WTC11 (cell line): ENCODE measurements at regions not wholly inside any gene's neighbourhood (a gene's known extent, or its start where the extent isn't known, plus 50 kb on each side); places are given as distances from the start of the nearest gene placed in this dataset.

Source experiments
- CTCF ChIP-seq: fragments of 200-600 bp; IDR thresholded peaks from 2 replicates; pipeline ENCODE4 v1.8.0; 2022; ENCODE audit warnings: antibody characterized with exemption
- ELF4 ChIP-seq: sonication (generic); formaldehyde crosslinking; IDR thresholded peaks from 2 replicates; pipeline ENCODE4 v1.8.1; 2022; ENCODE audit warnings: low read depth, mild to moderate bottlenecking, moderate library complexity, missing genetic modification reagents
- ESRRA ChIP-seq: sonication (generic); formaldehyde crosslinking; IDR thresholded peaks from 2 replicates; pipeline ENCODE4 v1.8.1; 2022; ENCODE audit warnings: mild to moderate bottlenecking, missing genetic modification reagents, borderline replicate concordance
- FOXK1 ChIP-seq: sonication (generic); formaldehyde crosslinking; IDR thresholded peaks from 2 replicates; pipeline ENCODE4 v1.8.0; 2022; ENCODE audit warnings: mild to moderate bottlenecking, moderate library complexity, missing genetic modification reagents
- JAZF1 ChIP-seq: fragments of 250-450 bp; sonication (Bioruptor Pico); IDR thresholded peaks from 2 replicates; pipeline ENCODE4 v1.9.0; 2021; ENCODE audit warnings: moderate library complexity, mild to moderate bottlenecking, inconsistent platforms
- MAX ChIP-seq: sonication (generic); formaldehyde crosslinking; IDR thresholded peaks from 2 replicates; pipeline ENCODE4 v1.8.0; 2022; ENCODE audit warnings: mild to moderate bottlenecking, missing genetic modification reagents
- MXD4 ChIP-seq: fragments of 250-450 bp; sonication (Bioruptor Pico); IDR thresholded peaks from 2 replicates; pipeline ENCODE4 v1.8.0; 2021; ENCODE audit warnings: mild to moderate bottlenecking, moderate library complexity, borderline replicate concordance
- NR2C2 ChIP-seq: sonication (generic); formaldehyde crosslinking; IDR thresholded peaks from 2 replicates; pipeline ENCODE4 v1.8.0; 2022; ENCODE audit warnings: mild to moderate bottlenecking, missing genetic modification reagents
- USF2 ChIP-seq: sonication (generic); formaldehyde crosslinking; IDR thresholded peaks from 2 replicates; pipeline ENCODE4 v1.8.1; 2023; ENCODE audit warnings: mild to moderate bottlenecking, missing genetic modification reagents, moderate library complexity
- ZNF232 ChIP-seq: sonication (generic); formaldehyde crosslinking; IDR thresholded peaks from 2 replicates; pipeline ENCODE4 v1.8.0; 2022; ENCODE audit warnings: mild to moderate bottlenecking, missing genetic modification reagents
- ZNF423 ChIP-seq: fragments of 250-450 bp; sonication (Bioruptor Pico); IDR thresholded peaks from 2 replicates; pipeline ENCODE4 v2.1.2; 2022; ENCODE audit warnings: mild to moderate bottlenecking, moderate library complexity

DNA sequence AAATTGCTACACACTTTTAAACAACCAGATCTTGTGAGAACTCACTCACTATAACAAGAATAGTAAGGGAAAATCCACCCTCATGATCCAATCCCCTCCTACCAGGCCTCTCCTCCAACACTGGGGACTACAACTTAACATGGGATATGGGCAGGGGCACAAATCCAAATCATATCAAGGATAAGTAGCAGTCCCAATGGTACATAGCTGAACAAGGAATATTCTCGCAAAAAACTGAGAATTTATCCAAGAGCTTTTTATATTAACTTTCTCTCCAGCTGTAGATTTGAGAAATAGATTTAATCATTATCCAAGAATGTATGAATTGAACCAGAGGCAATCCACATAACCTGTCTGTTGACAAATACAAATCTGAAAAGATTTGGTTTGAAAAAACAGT, 185.2 kb downstream of the TMTC3 start:
- TF ChIP-seq JAZF1 (CRISPR knock-in tag) (no peak), CTCF (no peak), ESRRA (no peak), USF2 (CRISPR knock-in tag) (no peak), MXD4 (CRISPR knock-in tag) (no peak), NR2C2 (CRISPR knock-in tag) (no peak), ZNF423 (CRISPR knock-in tag) (no peak), ZNF232 (no peak), ELF4 (CRISPR knock-in tag) (no peak), MAX (no peak), FOXK1 (no peak)
